HEK293 (cell line): ENCODE measurements at regions not wholly inside any gene's neighbourhood (a gene's known extent, or its start where the extent isn't known, plus 50 kb on each side); places are given as distances from the start of the nearest gene placed in this dataset.

Source experiments
- CTCF ChIA-PET: fragments of 350-600 bp; formaldehyde crosslinking; extraction: SDS; loops from one replicate; lab custom pipeline; 2021; ENCODE audit warnings: antibody characterized with exemption; lab: Yijun Ruan, JAX
- POLR2A ChIA-PET: fragments of 300-600 bp; formaldehyde crosslinking; extraction: SDS; loops from one replicate; lab custom pipeline; 2020; ENCODE audit warnings: antibody characterized with exemption, inconsistent platforms; lab: Yijun Ruan, JAX
- H3K27ac ChIP-seq: fragments of 200-500 bp; sonication (Bioruptor generic); 2 replicates; pipeline ENCODE4 v1.5.1; 2014; ENCODE audit warnings: low read depth, low read length, control low read depth, inconsistent platforms; ENCODE audit errors: extremely low read depth
- H3K36me3 ChIP-seq, 2 experiments: fragments of 200-500 bp in 1 of 2; sonication (Bioruptor generic) in 1 of 2; 1 replicate in 1 of 2; 2 replicates in 1 of 2; pipeline ENCODE4 v1.5.1; 2014 to 2017; ENCODE audit warnings: inconsistent platforms in 2 of 2, low read length in 2 of 2; ENCODE audit not compliant: control insufficient read depth in 2 of 2, insufficient read depth in 1 of 2
- H3K4me1 ChIP-seq: fragments of 200-500 bp; sonication (Bioruptor generic); 2 replicates; pipeline ENCODE4 v1.5.1; 2014; ENCODE audit warnings: mild to moderate bottlenecking, low read length, inconsistent platforms; ENCODE audit not compliant: control insufficient read depth, insufficient read depth
- H3K4me3 ChIP-seq: 2 replicates; pipeline ENCODE4 v1.5.1; 2011; ENCODE audit warnings: low read depth, mild to moderate bottlenecking, control low read depth, low read length, moderate library complexity
- H3K9me3 ChIP-seq: fragments of 200-500 bp; sonication (Bioruptor generic); 2 replicates; pipeline ENCODE4 v1.5.1; 2014; ENCODE audit warnings: low read depth, low read length, inconsistent platforms; ENCODE audit not compliant: control insufficient read depth, insufficient read depth
- BCL11A ChIP-seq: fragments of 450-650 bp; formaldehyde crosslinking; IDR thresholded peaks from 2 replicates; pipeline ENCODE4 v1.5.1; 2016; ENCODE audit warnings: low read depth, missing biosample characterization, missing genetic modification characterization
- KLF1 ChIP-seq: fragments of 450-650 bp; formaldehyde crosslinking; IDR thresholded peaks from 2 replicates; pipeline ENCODE4 v1.5.1; 2016; ENCODE audit warnings: missing biosample characterization, missing genetic modification characterization
- KLF9 ChIP-seq: fragments of 450-650 bp; formaldehyde crosslinking; IDR thresholded peaks from 2 replicates; pipeline ENCODE4 v1.5.1; 2016; ENCODE audit warnings: missing biosample characterization, missing genetic modification characterization, low read depth
- REPIN1 ChIP-seq: fragments of 450-650 bp; formaldehyde crosslinking; IDR thresholded peaks from 2 replicates; pipeline ENCODE4 v1.5.1; 2017; ENCODE audit warnings: missing biosample characterization, missing genetic modification characterization, low read depth
- ZFP3 ChIP-seq: fragments of 450-650 bp; formaldehyde crosslinking; IDR thresholded peaks from 2 replicates; pipeline ENCODE4 v1.5.1; 2016; ENCODE audit warnings: low read depth, missing biosample characterization, missing genetic modification characterization
- ZNF16 ChIP-seq: fragments of 450-650 bp; formaldehyde crosslinking; IDR thresholded peaks from 2 replicates; pipeline ENCODE4 v1.5.1; 2016; ENCODE audit warnings: low read depth, missing biosample characterization, missing genetic modification characterization
- ZNF2 ChIP-seq: fragments of 450-650 bp; formaldehyde crosslinking; IDR thresholded peaks from 2 replicates; pipeline ENCODE4 v1.5.1; 2016; ENCODE audit warnings: missing biosample characterization, missing genetic modification characterization
- ZNF223 ChIP-seq: fragments of 450-650 bp; formaldehyde crosslinking; IDR thresholded peaks from 2 replicates; pipeline ENCODE4 v1.5.1; 2016; ENCODE audit warnings: missing biosample characterization, missing genetic modification characterization
- ZNF24 ChIP-seq: fragments of 450-650 bp; formaldehyde crosslinking; IDR thresholded peaks from 2 replicates; pipeline ENCODE4 v1.5.1; 2016; ENCODE audit warnings: missing biosample characterization, missing genetic modification characterization
- ZNF248 ChIP-seq: fragments of 450-650 bp; formaldehyde crosslinking; IDR thresholded peaks from 2 replicates; pipeline ENCODE4 v1.5.1; 2017; ENCODE audit warnings: missing biosample characterization, missing genetic modification characterization
- ZNF404 ChIP-seq: fragments of 450-650 bp; formaldehyde crosslinking; IDR thresholded peaks from 2 replicates; pipeline ENCODE4 v1.5.1; 2017; ENCODE audit warnings: missing biosample characterization, missing genetic modification characterization
- ZNF530 ChIP-seq: fragments of 450-650 bp; formaldehyde crosslinking; IDR thresholded peaks from 2 replicates; pipeline ENCODE4 v1.5.1; 2016; ENCODE audit warnings: low read depth, missing biosample characterization, missing genetic modification characterization
- ZNF596 ChIP-seq: fragments of 450-650 bp; IDR thresholded peaks from 2 replicates; pipeline ENCODE4 v1.5.0; 2018; ENCODE audit warnings: missing biosample characterization, mild to moderate bottlenecking, missing genetic modification characterization, moderate library complexity
- ZNF623 ChIP-seq: fragments of 450-650 bp; formaldehyde crosslinking; IDR thresholded peaks from 2 replicates; pipeline ENCODE4 v1.5.1; 2016; ENCODE audit warnings: missing biosample characterization, missing genetic modification characterization
- ZNF626 ChIP-seq: fragments of 450-650 bp; sonication (Bioruptor Pico); formaldehyde crosslinking; IDR thresholded peaks from 2 replicates; pipeline ENCODE4 v1.5.1; 2018; ENCODE audit warnings: missing biosample characterization, missing genetic modification characterization, inconsistent platforms
- ZNF76 ChIP-seq: fragments of 450-650 bp; formaldehyde crosslinking; IDR thresholded peaks from 2 replicates; pipeline ENCODE4; 2016; ENCODE audit warnings: low read depth, missing biosample characterization, missing genetic modification characterization, borderline replicate concordance
- TF ChIP-seq, protein P1 (sequence below): fragments of 450-650 bp; formaldehyde crosslinking; IDR thresholded peaks from 2 replicates; pipeline ENCODE4 v1.5.1; 2016; ENCODE audit warnings: missing biosample characterization, missing genetic modification characterization
- TF ChIP-seq, protein P2 (sequence below): fragments of 450-650 bp; formaldehyde crosslinking; IDR thresholded peaks from 2 replicates; pipeline ENCODE4 v1.5.1; 2017; ENCODE audit warnings: missing biosample characterization, missing genetic modification characterization
- TF ChIP-seq, protein P3 (sequence below): fragments of 450-650 bp; formaldehyde crosslinking; IDR thresholded peaks from 2 replicates; pipeline ENCODE4 v1.5.1; 2016; ENCODE audit warnings: missing biosample characterization, missing genetic modification characterization, borderline replicate concordance
- TF ChIP-seq, protein P4 (sequence below): fragments of 450-650 bp; formaldehyde crosslinking; IDR thresholded peaks from 2 replicates; pipeline ENCODE4 v1.5.1; 2016; ENCODE audit warnings: missing biosample characterization, missing genetic modification characterization

DNA sequence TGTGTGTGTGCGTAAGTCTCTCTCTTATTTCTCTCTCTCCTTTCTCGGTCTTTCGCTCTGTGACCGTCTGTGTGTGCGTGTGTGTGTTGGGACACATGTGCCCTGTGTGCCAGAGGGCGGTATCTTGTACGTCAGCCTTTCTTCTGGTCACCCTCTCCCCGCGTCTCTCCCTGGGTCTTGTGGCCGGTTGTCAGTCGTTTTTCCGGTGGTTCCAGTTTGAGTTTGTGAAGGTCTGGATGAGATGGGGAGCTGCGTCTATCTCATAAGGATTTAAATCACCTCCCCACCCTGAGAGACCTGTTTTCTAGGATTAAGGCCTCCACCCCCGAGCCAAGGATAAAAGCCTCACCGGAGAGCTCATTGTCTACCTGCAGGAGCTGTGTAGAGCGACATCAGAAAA is 295.5 kb upstream of the ZNF337 start:
- no peaks in the 10 kb centered on the region for H3K4me1 ChIP-seq
- H3K4me3 ChIP-seq = no peak overlapping the region
- H3K9me3 ChIP-seq = no peaks in the 10 kb centered on the region
- POLR2A ChIA-PET = no interaction called here
- H3K27ac ChIP-seq = no peak overlapping the region
- no peak for TF ChIP-seq ZNF2 (tag by site-specific recombination)
- TF ChIP-seq ZNF530 (tag by site-specific recombination) = no peak
- no peak for TF ChIP-seq ZNF626 (tag by site-specific recombination)
- TF ChIP-seq KLF1 (tag by site-specific recombination) = no peak
- TF ChIP-seq ZNF248 (tag by site-specific recombination) = no peak
- no peak for TF ChIP-seq ZNF596 (tag by site-specific recombination)
- TF ChIP-seq, protein P1, sequence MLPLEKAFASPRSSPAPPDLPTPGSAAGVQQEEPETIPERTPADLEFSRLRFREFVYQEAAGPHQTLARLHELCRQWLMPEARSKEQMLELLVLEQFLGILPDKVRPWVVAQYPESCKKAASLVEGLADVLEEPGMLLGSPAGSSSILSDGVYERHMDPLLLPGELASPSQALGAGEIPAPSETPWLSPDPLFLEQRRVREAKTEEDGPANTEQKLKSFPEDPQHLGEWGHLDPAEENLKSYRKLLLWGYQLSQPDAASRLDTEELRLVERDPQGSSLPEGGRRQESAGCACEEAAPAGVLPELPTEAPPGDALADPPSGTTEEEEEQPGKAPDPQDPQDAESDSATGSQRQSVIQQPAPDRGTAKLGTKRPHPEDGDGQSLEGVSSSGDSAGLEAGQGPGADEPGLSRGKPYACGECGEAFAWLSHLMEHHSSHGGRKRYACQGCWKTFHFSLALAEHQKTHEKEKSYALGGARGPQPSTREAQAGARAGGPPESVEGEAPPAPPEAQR = no peak
- TF ChIP-seq ZNF223 (tag by site-specific recombination) = no peak
- TF ChIP-seq, protein P2, sequence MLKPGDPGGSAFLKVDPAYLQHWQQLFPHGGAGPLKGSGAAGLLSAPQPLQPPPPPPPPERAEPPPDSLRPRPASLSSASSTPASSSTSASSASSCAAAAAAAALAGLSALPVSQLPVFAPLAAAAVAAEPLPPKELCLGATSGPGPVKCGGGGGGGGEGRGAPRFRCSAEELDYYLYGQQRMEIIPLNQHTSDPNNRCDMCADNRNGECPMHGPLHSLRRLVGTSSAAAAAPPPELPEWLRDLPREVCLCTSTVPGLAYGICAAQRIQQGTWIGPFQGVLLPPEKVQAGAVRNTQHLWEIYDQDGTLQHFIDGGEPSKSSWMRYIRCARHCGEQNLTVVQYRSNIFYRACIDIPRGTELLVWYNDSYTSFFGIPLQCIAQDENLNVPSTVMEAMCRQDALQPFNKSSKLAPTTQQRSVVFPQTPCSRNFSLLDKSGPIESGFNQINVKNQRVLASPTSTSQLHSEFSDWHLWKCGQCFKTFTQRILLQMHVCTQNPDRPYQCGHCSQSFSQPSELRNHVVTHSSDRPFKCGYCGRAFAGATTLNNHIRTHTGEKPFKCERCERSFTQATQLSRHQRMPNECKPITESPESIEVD (tag by site-specific recombination) = no peak
- no peak for TF ChIP-seq REPIN1 (tag by site-specific recombination)
- no peak for TF ChIP-seq ZNF16 (tag by site-specific recombination)
- TF ChIP-seq KLF9 (tag by site-specific recombination) = no peak
- TF ChIP-seq ZFP3 (tag by site-specific recombination) = no peak
- TF ChIP-seq, protein P3, sequence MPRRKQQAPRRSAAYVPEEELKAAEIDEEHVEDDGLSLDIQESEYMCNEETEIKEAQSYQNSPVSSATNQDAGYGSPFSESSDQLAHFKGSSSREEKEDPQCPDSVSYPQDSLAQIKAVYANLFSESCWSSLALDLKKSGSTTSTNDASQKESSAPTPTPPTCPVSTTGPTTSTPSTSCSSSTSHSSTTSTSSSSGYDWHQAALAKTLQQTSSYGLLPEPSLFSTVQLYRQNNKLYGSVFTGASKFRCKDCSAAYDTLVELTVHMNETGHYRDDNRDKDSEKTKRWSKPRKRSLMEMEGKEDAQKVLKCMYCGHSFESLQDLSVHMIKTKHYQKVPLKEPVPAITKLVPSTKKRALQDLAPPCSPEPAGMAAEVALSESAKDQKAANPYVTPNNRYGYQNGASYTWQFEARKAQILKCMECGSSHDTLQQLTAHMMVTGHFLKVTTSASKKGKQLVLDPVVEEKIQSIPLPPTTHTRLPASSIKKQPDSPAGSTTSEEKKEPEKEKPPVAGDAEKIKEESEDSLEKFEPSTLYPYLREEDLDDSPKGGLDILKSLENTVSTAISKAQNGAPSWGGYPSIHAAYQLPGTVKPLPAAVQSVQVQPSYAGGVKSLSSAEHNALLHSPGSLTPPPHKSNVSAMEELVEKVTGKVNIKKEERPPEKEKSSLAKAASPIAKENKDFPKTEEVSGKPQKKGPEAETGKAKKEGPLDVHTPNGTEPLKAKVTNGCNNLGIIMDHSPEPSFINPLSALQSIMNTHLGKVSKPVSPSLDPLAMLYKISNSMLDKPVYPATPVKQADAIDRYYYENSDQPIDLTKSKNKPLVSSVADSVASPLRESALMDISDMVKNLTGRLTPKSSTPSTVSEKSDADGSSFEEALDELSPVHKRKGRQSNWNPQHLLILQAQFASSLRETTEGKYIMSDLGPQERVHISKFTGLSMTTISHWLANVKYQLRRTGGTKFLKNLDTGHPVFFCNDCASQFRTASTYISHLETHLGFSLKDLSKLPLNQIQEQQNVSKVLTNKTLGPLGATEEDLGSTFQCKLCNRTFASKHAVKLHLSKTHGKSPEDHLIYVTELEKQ (tag by site-specific recombination) = no peak
- TF ChIP-seq ZNF76 = no peak
- TF ChIP-seq BCL11A (tag by site-specific recombination) = no peak
- TF ChIP-seq, protein P4, sequence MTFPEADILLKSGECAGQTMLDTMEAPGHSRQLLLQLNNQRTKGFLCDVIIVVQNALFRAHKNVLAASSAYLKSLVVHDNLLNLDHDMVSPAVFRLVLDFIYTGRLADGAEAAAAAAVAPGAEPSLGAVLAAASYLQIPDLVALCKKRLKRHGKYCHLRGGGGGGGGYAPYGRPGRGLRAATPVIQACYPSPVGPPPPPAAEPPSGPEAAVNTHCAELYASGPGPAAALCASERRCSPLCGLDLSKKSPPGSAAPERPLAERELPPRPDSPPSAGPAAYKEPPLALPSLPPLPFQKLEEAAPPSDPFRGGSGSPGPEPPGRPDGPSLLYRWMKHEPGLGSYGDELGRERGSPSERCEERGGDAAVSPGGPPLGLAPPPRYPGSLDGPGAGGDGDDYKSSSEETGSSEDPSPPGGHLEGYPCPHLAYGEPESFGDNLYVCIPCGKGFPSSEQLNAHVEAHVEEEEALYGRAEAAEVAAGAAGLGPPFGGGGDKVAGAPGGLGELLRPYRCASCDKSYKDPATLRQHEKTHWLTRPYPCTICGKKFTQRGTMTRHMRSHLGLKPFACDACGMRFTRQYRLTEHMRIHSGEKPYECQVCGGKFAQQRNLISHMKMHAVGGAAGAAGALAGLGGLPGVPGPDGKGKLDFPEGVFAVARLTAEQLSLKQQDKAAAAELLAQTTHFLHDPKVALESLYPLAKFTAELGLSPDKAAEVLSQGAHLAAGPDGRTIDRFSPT = no peak
- TF ChIP-seq ZNF24 (tag by site-specific recombination) = no peak
- TF ChIP-seq ZNF404 (tag by site-specific recombination) = no peak
- TF ChIP-seq ZNF623 (tag by site-specific recombination) = no peak
- CTCF ChIA-PET = no interaction called here
- H3K36me3 ChIP-seq = no peaks in the 10 kb centered on the region
